HG03060 (cell line): ENCODE measurements at regions not wholly inside any gene's neighbourhood (a gene's known extent, or its start where the extent isn't known, plus 50 kb on each side); places are given as distances from the start of the nearest gene placed in this dataset.

Source experiments
- ATAC-seq: cut with Tn5 transposase; IDR thresholded peaks from one replicate; pipeline ENCODE4 v1.9.1; 2021; ENCODE audit warnings: low read depth, moderate number of reproducible peaks; ENCODE audit not compliant: unreplicated experiment

DNA sequence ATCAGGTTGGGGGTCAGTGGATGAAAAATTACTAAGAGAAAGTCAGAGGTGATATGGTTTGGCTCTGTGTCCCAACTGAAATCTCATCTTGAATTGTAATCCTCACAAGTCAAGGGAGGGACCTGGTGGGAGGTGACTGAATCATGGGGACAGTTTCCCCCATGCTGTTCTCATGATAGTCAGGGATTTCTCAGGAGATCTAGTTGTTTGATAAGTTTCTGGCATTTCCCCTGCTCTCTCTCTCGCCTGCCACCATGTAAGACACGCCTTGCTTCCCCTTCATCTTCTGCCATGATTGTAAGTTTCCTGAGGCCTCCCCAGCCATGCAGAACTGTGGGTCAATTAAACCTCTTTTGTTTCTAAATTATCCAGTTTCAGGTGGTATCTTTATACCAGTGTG, 945.8 kb upstream of the CRIM1 start:
- no peak for ATAC-seq

DNA sequence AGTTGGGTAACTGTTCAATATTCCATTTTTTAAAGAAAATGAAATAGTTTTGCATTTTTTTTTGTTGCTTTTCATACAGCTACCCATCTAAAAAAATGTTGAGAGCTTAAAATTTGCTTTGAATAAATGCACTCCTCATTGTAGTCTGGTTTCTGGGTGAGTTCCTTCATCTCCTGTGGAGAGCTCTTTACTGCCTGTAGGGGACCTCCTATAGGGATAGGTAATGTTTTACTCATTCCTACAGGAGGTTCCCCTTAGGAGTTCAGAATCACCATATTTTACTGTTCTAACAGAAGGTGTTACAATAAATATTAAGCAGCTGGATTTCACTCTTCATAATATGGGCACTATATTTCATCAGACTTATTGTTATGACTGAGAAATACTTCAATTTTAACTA, 947.3 kb upstream of the CRIM1 start:
- no peak for ATAC-seq

DNA sequence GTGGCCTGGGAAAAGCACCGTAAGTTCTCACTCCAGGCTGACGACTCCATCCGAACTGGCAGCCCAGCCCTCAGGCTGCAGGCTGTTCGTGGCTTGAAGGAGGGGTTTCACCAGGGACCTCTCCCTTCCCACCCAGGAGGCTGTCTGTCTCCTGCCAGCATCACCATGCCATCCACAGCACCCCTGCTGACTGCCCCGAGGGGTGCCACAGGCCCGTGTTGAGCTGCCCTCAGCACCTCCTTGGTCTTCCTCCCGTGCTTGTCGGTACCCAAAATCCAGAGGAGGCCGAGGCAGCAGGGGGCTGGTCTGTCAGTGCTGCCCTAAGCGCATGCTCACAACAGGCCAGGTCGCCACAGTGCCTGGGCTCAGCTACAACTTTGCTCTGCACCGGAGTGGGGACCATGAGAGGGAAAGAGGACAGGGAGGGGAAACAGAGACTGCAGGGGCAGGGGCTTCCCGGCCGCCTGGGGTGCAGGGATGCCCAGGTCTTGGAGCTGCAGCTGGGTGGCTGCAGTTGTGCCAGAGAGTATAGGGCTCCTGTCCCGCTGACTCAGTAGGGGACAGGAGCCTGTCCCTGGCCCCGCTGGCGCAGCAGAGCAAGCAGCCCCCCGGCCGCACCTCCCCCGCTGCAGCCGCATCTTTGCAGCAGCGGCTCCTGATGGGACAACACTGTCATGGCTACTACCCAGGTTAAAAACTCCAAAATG, 963.7 kb upstream of the CRIM1 start:
- no peak for ATAC-seq

DNA sequence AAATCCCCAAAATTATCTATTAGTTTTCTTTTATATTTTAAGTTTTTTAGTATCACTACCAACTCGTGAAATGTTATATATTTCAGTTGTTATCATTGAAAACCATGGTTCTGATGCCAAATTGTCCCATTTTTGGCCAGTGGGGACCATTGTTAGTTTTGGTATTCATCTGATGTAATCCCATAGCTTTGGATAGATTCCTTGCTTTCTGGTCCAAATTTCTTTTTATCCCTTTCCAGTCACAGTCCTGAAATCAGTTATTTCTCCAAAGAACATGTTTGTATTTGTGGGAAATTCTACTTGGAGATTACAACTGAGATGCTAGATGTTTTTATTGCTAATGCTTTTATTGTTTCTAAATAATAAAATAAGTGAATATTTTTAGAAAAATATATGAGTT, 976.8 kb upstream of the CRIM1 start:
- no peak for ATAC-seq

DNA sequence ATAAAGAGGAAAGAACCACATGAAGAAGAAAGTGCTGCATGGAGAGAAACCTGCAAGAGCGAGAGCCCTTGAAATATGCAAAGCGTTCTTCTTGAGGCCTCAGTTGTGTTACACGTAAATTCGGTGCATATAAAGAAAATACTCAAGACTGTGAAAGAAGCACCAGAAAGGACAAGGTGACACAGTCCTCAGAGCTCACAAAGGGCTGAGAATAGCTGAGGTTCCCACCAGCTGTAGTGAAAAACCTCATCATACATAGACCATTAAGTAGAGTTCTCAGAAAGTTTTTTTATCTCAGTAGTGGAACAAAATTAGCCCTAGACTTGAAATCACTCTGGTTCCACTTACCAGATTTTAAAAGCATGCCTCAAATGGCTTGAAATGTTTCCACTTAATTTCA, 980.7 kb upstream of the CRIM1 start:
- no peak for ATAC-seq

DNA sequence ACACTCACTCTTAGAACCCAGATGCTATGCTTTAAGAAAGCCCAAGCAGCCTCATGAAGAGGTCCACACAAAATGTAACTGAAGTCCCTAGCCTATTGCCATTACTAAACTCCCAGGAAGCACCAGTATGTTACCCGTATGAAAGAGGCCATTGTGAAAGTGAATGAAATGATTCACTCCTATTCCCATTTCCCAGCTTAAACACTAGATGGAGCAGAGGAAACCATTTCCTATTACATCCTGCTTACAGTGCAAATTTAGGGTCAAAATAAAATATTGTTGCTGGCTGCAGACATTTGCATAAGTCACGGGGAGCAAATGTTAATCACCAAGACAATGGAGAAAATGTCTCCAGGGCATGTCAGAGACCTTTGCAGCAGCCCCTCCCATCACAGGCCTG, 989.7 kb upstream of the CRIM1 start:
- no peak for ATAC-seq

DNA sequence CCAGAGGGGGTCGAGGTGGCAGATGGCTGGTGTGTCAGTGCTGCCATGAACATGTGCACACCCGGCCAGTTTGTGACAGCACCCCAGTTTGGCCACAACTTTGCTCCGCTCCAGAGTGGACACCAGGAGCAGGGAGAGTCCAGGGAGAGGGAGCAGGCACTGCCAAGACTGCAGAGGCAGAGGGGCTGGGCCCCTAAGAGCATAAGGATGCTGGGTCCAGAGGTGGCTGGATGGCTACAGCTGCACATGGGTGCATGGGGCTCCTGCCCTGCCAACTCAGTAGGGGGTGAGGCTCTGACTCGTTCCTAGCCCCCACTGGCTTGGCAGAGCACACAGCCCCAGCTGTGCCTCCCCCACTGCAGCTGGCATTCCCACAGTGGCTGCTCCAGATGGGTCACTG, 999.2 kb upstream of the CRIM1 start:
- no peak for ATAC-seq

DNA sequence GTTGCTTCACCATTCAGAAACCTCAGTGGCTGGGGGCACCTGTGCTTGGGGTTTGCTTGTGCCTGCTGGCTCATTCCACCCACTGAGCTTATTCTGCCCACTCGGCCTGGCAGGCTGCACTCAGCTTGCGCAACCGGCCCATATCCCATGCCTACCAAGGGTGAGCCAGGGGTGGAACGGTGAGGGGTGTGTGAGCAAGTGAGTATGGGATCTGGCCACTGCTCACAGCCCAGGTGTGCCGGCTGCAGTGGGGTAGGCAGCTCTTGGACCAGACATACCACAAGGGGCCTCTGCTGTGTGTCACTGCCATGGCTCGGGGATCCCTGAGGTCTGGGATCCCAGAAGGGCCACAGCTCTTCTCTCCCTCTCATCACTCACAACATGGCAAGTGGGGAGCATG, 1000.5 kb upstream of the CRIM1 start:
- ATAC-seq = no peak

DNA sequence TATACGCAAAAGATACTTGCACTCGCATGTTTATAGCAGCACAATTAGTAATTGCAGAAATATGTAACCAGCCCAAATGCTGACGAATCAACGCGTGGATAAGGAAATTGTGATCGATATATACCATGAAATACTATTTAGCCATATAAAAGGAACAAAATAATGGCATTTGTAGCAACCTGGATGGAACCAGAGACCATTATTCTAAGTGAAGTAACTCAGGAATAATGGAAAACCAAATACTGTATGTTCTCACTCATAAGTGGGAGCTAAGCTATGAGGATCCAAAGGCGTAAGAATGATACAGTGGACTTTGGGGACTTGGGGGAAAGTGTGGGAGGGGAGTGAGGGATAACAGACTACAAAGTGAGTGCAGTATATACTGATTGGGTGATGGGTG, 1008.0 kb upstream of the CRIM1 start:
- ATAC-seq = no peak

DNA sequence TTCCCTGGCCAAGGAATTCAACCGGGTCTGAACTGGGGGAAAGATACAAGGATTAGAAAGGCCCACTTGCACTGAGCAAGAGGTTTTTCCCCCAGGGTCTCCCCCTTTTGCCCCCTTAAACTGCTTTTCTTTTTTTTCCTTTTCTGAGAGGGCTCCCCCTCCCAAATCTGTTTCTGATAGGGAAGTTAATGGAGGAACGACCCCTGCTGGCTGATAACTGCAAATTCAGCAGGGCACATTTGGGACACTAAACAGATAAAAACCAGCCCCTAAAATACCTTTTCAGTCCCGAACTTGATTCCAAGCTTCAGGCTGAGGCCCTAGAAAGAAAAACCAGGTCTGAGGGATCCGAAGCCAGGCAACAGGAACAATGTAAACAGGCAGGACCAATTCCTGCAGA, 1012.4 kb upstream of the CRIM1 start:
- no peak for ATAC-seq

DNA sequence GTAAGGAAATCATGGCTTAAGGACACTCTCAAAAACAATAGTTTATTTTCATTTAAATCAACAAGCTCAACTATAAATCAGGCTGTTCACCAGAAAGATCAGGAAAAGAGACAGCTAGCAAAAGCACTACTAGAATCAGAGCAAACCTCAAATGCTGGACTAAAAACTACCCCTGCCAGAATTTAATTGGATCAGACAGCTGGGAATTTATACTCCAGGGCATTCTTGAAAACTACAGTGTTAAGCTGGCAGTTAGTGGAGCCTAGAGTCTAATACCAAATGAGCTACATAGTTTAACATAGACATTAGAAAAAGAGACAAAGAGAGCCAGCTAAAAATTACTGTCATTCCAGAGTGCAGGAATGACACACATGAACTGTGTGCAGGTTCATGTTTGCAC, 1016.4 kb upstream of the CRIM1 start:
- ATAC-seq = no peak

DNA sequence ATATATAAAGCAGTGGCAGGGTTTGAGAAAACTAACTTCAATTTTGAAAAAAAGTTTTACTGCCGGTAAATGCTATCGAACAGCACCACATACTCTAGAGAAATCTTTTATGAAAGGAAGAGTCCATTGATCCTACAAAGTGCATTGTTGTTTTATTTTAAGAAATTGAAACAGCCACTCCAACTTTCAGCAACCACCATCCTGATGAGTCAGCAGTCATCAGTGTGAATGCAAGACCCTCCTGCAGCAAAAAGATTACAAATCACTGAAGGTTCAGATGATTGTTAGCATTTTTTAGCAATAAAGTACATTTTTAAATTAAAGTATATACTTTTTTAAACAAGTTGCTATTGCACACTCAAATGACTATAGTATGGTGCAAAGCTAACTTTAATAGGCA, 1017.7 kb upstream of the CRIM1 start:
- ATAC-seq = no peak

DNA sequence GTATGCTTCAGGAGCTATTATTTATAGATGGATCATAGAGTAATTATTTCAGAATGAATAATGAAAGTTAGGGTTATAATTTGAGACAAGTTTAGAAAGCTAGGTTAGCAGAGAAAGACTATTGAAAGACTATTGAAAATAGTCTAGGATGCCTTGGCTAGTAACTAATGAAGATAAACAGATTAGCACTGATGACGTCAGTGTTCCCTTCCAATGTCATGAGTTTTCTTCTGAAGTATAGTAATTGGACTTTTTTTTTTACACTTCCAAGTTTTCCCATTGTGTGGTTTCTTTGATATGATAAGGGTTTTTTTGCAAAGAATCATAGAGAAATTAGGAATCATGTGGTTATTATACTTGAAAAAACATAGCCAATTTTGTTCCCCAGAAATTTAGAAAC, 1041.5 kb upstream of the CRIM1 start:
- no peak for ATAC-seq

DNA sequence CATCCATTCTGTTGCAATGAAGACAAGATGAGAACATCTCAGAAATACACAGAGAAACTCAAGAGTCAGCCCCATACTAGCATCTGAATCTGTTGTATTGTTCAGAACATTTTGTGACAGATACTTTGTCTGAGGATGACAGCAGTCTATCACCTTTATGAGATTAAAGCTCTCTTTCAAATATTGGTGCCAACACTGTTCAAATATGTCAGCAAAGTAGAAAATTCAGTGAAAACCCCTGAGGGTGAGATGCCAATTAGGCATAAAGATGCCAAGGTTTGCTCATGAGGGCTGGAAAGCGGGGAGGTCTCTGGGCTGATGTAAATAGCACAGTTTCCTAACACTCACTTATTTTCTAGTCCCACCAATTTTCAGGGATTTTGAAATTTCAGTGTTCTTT, 1054.2 kb upstream of the CRIM1 start:
- no peak for ATAC-seq

DNA sequence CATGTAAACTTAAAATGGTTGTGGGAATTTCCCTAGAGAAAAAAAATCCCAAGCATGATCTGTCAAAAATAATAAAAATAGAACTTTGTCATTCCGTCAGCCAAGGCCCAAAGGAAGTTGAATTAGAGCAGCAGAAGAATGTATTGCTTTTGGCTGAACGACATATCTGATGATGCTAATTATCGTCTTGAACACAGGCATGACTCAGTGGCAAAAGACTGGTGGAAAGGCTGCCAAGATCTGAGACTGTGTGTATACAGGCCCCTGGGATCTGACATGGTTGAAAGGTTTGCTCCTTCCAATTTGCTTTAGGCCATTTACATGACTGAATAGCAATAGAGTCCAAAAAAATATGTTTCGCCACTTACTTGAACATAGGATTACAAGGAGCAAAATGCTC, 1057.1 kb upstream of the CRIM1 start:
- ATAC-seq = no peak

DNA sequence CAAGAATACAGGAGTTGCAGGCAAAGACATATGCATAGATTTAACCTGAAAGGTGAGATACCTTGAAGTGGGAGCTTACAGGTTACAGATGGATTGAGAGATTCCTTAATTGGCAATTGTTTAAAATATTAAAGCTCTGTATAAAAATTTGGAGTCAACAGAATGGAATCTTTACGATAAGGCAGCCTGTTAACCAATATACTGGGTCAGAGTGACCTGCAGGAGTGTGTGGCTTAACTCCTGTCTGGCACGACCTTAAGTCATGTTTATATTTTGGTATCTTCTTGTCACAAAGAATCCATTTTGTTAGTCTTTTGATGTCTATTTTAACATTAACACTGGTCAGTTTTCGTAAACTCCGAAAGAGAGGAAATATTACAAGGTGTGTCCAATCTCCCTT, 1058.2 kb upstream of the CRIM1 start:
- no peak for ATAC-seq

DNA sequence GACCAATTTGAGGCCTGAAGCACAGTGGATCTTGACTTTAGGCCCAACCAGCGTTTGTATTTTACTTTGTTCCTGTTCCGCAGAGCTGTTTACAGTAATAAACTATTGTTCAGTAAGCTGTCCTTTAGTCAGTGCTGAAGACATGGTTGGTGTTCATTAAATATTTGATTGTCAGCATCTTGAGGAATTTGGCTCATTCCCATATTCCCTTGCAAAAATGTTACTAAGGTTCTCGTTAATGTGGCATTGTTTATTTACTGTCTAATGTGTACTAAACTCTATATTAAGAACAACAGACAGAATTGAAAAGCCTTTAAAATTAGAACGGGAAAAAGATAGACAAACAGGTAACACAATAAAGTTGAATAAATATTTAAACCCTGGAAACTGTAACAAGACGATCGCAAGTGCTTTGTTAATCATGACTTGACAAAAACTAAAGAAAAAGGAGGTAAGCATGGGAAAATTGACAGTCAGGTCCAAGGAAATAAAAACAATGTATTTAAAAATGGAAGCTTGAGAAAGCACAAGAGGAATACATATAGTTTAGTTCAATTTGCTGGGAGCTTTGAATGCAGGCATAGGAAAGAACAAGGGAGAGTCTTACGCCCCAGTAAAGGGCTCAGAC, 1060.8 kb upstream of the CRIM1 start:
- ATAC-seq = no peak

DNA sequence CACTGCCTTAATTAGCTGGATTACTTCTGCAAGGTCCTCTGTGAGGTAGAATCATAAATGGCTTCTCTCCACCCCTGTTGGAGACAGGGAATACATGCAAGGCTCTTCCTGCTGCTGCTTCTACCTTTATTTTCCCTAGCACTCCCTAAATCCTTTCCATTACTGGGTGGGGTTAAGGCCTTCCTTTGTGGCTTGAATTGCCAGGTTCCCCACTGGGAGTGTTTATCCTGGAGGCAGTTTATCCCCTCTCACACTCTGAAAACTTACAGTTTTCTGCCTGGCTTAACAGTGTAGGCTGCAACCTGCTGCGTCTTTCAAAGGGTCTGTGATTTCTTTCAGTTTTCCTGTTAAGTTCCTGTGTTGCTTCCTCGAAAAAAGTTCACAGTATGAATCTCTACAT, 1062.3 kb upstream of the CRIM1 start:
- ATAC-seq = no peak

DNA sequence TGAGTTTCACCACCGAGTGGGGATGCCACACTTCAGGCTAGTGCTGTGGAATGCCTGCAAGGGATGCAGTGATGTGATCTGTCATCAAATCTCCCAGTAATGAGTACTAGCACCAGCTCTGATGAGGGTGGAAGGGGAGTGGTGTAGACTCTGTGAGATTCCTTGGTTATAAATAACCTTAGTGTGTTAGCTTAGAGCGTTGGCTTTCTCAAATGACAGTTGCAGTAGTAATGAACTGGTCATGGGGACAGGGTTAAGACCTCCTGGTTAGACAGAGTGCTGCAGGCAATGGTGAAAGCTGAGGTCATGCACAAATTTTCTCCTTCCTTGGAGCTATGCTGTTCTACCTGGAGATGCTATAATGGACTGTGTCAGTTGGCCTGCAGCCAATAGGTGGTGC, 1063.4 kb upstream of the CRIM1 start:
- no peak for ATAC-seq

DNA sequence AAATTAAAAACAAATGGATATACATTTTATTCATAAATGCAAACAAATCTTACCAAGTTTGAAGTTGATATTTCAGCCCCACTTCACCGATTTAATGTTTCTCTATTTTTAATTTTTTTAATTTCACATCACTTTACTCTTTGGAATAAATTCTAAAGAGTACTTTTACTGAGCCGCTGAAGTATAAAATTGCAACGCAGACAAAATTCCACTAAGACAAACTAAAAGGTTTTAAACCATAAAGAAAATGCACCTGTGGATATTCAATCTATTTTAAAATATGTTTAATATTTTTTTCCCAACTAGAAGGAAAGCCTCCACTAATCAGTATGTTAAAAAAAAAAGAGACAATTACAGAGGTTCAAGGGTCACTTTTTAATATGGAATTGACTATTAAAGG, 1073.9 kb upstream of the CRIM1 start:
- no peak for ATAC-seq

DNA sequence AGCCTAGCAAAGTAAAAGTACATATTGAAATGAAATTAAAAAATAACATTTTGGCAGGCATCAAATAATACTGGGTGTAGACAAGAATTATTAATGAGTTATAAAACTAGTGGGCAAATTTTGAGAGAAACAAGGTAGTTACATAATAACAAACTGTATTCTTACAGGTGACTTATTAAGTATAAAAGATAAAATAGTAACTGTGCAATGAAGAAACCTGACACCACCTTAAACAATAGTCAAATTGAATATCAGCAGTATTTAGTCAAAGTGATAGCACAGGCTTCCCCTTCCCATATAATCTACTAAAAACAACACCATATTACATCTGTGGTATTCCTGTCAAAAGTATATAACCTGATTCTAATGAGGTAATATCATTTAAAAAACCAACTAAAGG, 1099.8 kb upstream of the CRIM1 start:
- no peak for ATAC-seq

DNA sequence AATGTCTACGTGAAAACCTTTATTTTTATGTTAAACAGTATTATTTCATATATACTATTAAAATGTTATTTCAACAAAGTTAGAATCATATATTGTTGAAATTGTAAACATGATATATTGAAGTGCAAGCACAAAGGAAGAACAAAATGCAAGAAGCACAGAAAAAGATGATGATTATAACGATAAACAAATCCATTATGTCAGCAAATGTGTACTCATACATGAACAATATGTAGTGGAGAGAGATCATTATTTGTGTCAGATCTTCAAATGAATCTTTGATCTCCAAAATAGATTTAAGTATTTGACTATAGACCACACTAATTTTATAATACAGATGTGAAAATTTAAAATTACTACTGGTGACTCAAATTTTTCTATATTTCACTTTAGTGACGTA, 1104.4 kb upstream of the CRIM1 start:
- ATAC-seq = no peak

DNA sequence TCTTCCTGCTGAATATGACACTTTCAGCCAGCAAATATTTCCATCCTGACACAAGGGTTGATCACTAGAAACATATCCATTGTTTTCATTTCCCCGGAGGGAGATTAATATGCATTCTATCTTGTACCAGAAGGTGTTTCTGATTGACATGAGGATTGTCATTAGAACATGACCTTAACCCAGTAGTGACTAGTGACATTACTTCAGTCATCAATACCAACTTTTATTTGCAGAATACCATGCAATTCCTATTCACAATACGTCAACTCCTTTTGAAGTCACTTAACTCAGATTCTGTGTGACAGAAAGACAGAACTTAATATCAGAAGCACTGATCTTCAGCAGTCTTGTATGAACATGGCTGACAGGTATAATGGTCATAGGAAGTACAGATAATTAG, 1108.9 kb upstream of the CRIM1 start:
- no peak for ATAC-seq
